Sciatic nerve (tissue), 2 donors: ENCODE measurements at regions not wholly inside any gene's neighbourhood (a gene's known extent, or its start where the extent isn't known, plus 50 kb on each side); places are given as distances from the start of the nearest gene placed in this dataset.

Experiments
- ATAC-seq: fragments of 200-7000 bp; cut with Tn5 transposase; one replicate; pipeline ENCODE4 v1.9.1; 2020; ENCODE audit warnings: mild to moderate bottlenecking, moderate library complexity
- DNase-seq: peaks from one replicate; pipeline ENCODE4 v3.0.0-alpha.2; 2020; ENCODE audit warnings: low spot score
- intact Hi-C: fragments of 100-400 bp; cut with DNase I; formaldehyde crosslinking; loops from one replicate; pipeline ENCODE4 v1.14.2; 2022
- donor health status: DM: no; HTN: no; CAD: no.
- donor health status: DM: no; HTN: no; CAD: no.

- intact Hi-C loops = no loop called here
- ATAC-seq (no peak), DNase-seq (no peak)
Measured at GRCh38 chr10:131439705-131440104, 128.2 kb upstream of the TCERG1L start.

GRCh38 chr10:131440405-131441360, 129.2 kb upstream of the TCERG1L start:
- no peak for DNase-seq
- intact Hi-C loops = no loop called here
- no peak for ATAC-seq

- ATAC-seq (no peak), DNase-seq (no peak)
- intact Hi-C loops = no loop called here
Measured at GRCh38 chr10:131442271-131442670, 130.8 kb upstream of the TCERG1L start.

GRCh38 chr10:131444286-131444685, 132.8 kb upstream of the TCERG1L start:
- DNase-seq = no peak
- intact Hi-C loops = no loop called here
- ATAC-seq = no peak

- DNase-seq (no peak), ATAC-seq (no peak)
- intact Hi-C loops = no loop called here
Measured at GRCh38 chr10:131444862-131445461, 133.4 kb upstream of the TCERG1L start.

GRCh38 chr10:131445623-131446022, 134.1 kb upstream of the TCERG1L start:
- no peak for ATAC-seq
- no peak for DNase-seq
- intact Hi-C loops = no loop called here

- no peak for DNase-seq
- intact Hi-C loops = no loop called here
- ATAC-seq = no peak
Measured at GRCh38 chr10:131446171-131446570, 134.7 kb upstream of the TCERG1L start.

- no peak for DNase-seq
- ATAC-seq = no peak
- intact Hi-C loops = no loop called here
Measured at GRCh38 chr10:131448171-131448570, 136.7 kb upstream of the TCERG1L start.

GRCh38 chr10:131448883-131449282, 137.4 kb upstream of the TCERG1L start:
- no peak for DNase-seq
- intact Hi-C loops = no loop called here
- ATAC-seq = no peak

GRCh38 chr10:131450216-131450765, 138.8 kb upstream of the TCERG1L start:
- ATAC-seq = no peak
- DNase-seq = no peak
- intact Hi-C loops = no loop called here

GRCh38 chr10:131451407-131452015, 140.0 kb upstream of the TCERG1L start:
- ATAC-seq = no peak
- peak; percentile 45 for DNase-seq
- intact Hi-C loops = no loop called here

- peak; percentile 73 for DNase-seq
- intact Hi-C loops = no loop called here
- ATAC-seq = peak; percentile 88
Measured at GRCh38 chr10:131452926-131453720, 141.6 kb upstream of the TCERG1L start.

GRCh38 chr10:131453721-131454634, 142.5 kb upstream of the TCERG1L start:
- intact Hi-C loops = no loop called here
- ATAC-seq (peak; percentile 85), DNase-seq (peak; percentile 87)

- DNase-seq (no peak), ATAC-seq (no peak)
- intact Hi-C loops = no loop called here
Measured at GRCh38 chr10:131456411-131456810, 144.9 kb upstream of the TCERG1L start.

GRCh38 chr10:131461093-131461492, 149.6 kb upstream of the TCERG1L start:
- intact Hi-C loops = no loop called here
- no peak for DNase-seq
- ATAC-seq = no peak

- ATAC-seq (no peak), DNase-seq (no peak)
- intact Hi-C loops = no loop called here
Measured at GRCh38 chr10:131464789-131465188, 153.3 kb upstream of the TCERG1L start.

GRCh38 chr10:131469551-131469950, 158.0 kb upstream of the TCERG1L start:
- intact Hi-C loops = no loop called here
- no peak for DNase-seq
- ATAC-seq = no peak

GRCh38 chr10:131473645-131474044, 162.1 kb upstream of the TCERG1L start:
- intact Hi-C loops = no loop called here
- DNase-seq (no peak), ATAC-seq (no peak)
